Globus pallidus (tissue), 1 donor: ENCODE measurements at regions not wholly inside any gene's neighbourhood (a gene's known extent, or its start where the extent isn't known, plus 50 kb on each side); places are given as distances from the start of the nearest gene placed in this dataset.

Experiments used
- DNase-seq: peaks from one replicate; pipeline ENCODE4 v3.0.0-alpha.2; 2015; ENCODE audit warnings: low spot score

DNA sequence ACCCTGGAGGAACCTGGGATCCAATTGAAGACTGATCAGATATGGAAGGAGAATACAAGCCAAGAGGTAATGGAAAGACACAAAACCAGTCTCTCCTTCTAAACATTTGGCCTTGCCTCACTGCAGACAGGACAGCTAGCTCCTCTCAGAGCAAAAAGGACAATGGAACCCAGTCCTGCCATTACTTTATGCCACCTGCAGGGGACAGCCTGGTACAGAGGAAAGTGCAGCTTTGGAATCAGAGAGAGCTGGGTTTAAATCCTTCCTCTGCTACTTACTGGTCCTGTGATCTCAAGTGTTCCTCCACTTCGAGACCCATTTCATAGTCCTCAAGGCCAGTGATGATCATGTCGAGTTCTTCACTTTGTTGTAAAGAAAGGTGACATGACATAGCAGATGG is 159.4 kb upstream of the SMAD3 start:
- DNase-seq, result no peak

DNA sequence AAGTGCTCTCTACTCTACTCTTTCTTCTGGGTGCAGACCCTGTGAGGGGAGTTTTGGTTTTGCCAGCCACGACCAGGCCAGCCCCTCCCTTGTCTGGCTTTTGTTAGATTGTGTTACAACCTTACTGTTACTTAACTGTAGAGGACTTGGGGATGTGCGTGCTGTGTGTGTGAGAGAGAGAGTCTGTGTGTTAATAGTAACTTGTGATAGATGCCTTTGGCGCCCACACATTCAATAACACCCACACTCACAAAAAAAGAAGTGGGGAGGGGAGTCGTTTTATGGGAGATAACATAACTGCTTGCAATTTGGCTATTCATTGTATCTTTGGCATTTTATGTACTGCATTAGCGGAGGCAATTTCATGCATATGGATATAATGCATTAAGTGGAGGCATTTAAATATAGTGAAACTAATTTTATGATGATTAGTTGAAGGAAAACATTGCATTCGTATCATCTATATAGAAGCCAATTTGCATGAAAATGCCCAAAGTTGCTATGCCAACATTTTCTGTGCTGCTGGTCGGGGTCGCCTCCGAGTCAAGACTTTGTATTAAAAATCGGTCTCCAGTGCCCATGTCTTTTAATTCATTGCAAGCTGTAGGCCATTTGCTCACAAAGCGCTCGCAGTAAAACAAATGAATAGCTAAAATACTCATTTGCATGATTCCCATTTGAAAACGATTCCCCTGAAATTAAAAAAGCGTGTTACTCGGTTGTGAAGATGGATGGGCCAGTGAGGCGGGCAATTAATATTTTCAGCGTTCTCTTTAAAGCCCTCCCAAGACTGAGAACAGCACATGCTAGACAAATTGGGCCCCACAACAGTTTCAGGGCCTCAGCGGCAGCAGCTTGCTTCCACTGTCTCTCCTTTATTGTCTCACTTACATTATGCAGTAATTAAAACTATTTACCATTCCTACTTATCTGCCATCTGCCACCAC is 158.5 kb upstream of the SMAD3 start:
- no peak for DNase-seq

DNA sequence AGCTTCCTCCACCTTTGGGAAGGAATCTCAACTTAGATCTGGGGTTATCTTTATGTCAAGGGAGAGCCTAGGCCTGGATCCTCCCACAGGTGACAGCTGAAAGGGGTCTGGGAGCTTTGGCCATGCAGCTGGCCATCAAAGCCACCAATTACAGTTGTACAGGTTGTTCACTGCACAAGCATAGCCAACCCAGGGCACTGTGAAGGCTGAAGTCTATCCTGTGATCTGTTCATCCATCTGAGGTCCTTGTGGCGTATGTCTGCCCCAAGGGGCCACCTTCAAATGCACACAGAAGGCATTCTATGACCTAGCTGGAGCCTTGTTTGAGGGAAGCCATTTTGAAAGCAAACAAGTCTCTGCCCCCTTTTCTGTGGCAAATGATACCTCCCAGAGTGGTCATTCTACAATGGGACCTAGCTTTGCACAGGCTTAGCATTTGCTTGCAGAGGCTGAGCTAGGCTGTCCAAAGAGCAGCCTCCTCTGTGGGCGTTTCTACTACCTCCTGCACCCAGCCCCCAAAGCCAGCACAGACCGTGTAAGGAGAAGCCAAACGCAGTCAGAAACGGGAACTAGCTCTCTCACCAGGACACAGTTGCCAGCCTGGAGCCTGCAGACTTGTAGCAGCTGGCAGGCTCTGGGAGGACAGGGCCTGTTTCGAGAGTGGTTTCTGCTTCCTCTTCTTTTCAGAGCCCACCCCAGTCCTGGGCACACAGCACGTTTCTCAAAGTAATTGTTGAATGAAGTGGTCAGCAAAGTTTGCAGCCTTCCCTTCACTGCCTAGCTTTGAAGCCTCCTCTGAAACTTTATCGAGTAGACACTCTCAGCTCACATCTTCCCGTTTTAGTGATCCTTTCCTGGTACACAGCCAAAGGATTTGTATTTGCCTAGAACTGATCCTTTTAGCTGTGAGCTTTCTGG is 157.3 kb upstream of the SMAD3 start:
- DNase-seq, result peak; percentile 76

DNA sequence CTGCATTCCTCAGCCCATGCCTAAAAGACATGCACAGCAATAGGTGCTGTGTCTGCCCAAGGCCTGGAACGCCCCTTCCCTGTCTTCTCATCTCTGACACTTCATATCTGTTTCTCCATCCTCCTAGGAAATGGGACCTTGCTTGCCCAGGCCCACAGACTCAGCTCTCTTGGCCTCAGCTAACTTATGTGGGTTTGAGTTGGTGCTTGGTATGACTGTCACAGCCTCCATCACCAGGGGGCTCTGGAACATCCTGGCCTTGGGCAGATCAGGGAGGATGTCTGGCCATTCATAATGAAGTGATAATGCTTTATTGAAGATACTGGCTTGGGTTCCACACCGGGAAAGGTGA is 156.7 kb upstream of the SMAD3 start:
- DNase-seq, result no peak

DNA sequence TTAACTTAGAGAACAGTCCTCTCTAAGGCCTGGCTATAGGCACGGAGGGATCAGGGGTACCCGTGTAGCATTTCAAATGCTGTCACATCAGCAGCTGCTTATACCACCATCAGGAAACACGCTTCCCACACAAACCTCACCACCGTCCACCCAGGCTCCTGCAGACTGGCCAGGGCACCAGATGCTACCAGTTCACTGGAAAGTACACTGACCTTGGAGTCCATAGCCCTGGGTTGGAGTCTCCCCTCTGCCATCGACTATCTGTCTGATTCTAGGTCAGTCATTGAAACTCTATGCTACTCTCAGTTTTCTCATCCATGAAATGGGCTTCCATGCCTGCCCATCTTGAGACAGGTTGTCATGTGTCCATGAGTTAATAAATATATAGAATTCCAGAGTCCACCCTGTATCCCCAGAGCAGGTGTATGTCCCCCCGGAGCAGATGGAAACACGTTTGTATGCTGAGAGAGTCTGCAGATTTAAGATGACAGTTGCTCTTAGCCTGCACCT is 156.0 kb upstream of the SMAD3 start:
- no peak for DNase-seq

DNA sequence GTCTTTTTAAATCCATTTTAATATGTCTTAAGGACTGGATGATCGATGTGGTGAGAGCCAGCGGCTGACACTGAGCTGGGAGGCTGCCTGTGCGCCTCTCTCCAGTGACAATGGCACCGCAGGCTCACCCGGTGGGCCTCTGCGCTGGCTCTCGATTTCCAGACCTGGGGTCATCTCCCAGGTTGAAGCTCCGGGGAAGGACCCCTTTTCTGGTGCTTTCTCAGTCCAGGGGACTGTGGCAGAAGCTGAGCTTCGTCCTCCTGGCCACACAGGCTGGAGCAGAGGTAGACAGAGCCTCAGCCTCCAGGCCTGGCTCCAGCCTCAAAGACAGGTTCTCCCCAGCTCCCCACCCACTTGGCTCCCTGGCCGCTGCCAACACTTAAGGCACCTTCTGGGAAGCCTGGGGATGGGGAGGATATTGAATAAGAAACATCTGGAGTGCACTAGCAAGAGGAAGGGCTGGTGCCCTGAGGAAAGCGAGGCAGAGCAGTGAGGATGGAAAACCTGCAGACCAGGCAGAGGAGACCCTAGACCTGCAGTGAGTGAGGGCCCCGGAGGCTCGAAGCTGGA is 154.2 kb upstream of the SMAD3 start:
- DNase-seq, result no peak

DNA sequence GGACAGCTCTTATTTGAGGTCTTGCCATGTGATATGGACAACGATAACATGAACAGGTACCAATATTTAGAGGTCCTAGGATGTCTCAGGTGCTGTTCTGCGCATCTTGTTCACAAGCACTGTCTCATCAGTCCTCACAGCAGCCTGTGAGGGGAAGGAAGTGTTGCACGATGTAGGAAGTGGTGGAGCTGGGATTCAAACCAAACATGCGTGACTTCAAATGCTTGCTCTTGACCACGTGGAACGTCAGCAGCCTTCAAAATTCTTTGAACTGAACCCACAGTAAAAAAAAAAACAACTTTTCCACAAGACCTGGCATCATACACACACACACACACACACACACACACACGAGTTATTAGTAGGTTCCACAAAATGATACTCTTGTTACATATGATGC is 153.4 kb upstream of the SMAD3 start:
- DNase-seq, result peak; percentile 40

DNA sequence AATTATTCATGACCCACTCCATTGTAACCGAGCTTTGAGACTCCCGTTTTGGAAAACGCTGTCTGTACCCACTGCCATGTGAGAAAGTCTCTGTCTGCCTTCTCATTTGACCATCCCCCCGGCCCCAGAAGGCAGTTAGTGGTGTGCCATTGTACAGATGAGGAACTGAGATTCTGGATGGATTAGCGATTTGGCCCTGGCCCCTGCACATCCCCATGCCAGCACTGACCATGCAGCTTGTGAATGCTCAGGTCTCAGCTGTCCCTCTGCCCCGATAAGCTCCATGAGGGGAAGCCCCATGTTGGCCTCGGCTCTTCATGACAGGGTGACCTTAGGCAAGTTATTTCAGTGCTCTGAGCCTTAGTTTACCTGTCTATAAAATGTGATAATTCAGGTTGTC is 153.0 kb upstream of the SMAD3 start:
- DNase-seq, result no peak

DNA sequence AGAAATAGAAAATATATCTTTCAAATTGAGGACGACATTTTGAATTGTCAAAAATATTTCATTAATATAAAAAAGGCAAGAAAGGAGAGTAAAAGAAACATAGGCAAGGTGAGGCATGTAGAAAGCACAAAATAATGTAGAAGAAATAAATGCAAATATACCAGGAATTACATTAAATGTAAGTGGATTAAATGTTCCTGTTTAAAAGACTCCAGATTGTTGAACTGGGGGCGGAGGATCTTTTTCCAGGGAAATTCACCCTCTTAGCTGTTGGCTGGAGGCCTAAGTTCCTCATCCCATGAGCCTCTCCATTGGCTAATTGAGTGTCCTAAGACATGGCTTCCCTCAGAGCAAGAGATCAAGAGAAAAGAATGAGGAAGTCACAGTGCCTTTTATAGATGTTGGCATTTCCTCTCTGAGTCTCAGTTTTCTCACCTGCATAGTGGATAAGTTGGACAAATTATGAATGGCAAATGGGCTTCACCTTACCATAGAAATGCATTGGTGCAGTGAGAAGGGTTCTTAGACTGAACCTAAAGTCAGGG is 147.4 kb upstream of the SMAD3 start:
- no peak for DNase-seq

DNA sequence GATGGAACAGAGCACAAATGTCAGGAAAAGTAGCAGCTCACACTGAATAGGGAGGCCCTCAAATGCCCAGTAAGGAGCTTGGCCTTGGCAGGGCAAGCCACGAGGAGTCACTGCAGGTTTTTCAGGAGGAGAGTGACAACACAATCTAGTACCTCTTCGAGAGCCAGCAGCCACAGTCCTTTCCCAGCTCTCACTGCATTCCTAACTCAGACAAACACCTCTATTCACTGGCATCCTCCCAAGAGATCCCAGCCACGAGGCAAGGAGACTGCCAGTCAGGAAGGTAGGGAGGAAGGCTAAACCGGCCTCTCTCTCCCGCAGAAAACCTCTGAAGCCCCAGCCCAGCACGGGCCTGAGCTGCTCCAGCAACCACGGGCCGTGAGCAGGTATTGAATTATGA is 146.0 kb upstream of the SMAD3 start:
- no peak for DNase-seq

DNA sequence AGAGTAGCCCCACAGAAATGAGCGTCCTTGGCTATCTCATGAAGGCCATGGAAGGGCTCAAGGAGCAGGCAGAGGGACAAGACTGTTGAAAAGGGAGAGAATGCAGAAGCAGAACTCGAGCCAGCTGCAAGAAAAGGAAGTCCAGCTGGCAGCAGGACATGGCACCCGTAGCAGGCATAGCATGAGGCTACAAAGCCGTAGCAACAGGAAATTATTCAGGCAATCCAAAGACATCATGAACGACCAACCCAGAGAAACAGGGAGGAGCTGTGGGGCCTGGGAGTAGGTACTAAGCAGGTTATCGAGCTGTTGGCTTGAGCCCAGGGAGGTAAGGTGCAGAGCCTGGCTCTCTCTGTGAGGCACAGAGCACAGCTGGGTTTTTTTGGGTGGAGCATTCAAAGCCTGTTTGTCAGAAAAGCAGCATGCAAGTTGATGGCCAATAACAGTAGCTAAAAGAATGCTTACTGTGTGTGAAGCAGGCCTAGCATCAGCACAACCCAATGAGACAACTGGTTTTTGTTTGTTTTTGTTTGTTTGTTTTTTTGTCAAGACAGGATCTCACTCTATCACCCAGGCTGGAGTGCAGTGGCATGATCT is 144.0 kb upstream of the SMAD3 start:
- DNase-seq, result peak; percentile 54

DNA sequence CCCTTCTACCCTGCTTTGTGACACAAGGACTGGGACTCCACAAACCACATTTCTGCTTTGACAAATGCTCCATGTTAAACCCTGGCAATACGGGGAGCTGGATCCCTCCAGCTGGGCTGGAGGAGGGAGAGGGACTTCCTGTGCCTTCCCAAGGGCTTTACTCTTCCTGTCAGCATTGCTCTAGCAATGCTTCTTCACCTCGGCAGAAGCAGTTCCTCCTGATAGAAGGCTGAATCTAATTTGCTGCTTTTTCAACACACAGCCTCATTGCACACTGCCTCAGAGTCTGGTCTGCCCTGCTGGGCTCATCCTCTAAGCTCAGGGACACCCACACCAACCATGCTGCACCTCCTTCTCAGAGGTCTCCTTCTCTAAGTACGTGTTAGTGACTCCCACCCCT is 142.8 kb upstream of the SMAD3 start:
- no peak for DNase-seq

DNA sequence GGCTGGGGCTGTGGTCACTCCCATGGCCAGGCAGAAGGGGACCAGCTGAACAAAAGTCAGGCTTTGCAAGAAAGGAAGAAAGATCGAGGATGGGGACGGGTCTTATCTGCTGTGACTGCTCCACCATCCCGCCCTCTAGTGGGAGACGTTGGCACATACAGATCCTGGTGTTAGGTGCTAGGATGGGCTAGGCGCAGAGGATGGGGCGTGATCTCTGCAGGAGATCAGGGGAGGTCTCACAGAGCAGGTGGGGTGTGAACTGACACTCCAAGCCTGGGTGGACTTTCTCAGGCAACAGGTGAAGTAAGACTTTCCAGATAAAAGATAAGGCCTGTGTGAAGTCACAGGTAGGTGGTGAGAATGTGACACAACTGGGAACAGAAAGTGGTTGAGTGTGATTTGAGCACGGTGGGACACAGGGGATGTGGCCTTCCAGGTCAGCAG is 141.9 kb upstream of the SMAD3 start:
- DNase-seq, result no peak

DNA sequence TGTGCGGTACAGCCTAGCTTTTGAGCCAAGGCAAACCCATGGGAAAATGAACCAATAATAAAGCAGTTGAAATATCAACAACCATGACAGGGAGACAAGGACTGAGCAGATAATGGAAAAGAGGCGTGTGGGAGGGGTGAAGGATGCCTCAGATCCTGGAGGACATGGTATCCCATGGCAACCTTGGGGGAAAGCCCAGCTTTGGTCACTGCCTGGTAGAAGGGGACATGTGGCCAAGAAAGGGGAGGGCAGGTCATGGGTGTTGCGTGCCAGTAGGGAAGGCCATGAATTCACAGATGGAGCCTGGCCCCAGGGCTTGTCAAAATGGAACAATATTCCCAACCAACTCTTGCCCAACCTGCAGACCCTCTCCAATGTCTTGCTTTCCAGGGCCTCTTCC is 140.5 kb upstream of the SMAD3 start:
- DNase-seq, result no peak

DNA sequence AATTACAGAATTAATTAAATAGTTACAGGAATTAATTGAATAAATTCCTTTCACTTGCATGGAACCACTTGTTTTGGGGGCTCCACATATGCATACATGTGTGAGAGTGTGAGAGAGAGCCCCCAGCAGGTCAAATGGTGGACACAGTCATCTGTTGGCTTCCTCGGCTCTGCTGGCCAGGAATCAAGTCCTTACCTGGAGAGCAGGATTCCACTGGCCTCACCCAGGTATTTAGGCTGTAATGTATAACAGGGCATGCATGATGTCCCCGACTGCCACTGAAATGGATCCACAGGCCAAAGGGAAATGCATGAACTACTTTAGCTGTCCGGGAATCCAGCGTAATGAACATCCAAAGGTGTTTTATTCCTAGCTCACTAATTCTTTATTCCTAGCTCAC is 139.7 kb upstream of the SMAD3 start:
- DNase-seq, result no peak

DNA sequence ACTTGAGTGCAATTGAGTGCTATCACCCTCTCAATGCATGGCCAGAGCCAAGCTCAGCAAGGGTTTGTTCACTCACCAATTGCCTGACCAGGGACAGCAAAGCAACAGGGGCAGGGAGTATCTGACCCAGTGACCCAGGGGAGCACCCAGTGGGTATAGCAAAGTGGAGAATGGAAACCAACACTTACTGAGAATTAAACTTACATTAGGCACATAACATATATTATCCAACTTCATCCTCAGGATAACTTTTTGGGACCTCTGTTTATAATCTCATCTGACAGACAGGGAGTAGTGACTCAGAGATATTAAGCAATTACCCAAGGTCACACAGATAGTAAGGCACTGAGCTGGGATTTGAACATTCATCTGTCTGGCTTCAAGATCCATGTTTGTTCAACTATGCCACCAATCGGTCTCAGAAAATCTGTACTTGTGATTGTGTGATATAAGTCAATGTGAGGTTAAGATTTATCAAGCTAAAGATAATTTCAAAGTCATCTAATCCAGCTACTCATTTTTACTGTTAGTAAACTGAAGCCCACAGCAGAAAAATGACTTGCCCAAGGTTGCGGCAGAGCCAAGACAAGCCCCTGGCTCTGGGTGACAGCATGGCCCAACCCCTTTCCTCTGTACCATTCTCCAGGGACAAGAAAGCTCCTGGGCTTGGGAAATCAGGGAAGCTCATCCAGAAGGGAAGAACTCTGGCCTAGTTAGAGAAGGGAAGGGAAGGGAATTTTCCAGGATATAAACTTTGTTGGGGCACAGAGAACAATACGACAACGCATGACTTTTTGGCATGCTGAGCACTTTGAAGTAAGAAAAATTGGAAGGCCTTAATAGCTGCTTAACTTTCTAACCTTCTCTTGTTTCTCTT is 138.0 kb upstream of the SMAD3 start:
- no peak for DNase-seq

DNA sequence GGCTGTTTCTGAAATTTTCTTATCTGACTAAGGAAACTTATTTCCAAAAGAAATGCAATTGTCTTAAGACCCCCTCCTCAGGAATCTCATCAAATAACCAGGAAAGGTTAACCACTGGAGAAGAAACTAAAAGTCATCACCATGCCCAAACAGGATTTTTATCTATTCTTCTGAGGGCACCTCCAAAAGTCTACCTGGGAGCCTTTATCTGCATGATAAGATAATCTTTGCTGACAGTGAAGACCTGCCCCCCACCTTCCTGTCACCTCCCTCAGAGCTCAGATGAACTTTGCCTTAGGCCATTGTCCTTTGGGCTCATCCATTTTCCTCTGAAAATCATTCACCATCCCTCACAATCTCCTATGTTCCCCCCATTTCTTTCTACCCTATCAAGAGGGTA is 137.3 kb upstream of the SMAD3 start:
- DNase-seq, result no peak

DNA sequence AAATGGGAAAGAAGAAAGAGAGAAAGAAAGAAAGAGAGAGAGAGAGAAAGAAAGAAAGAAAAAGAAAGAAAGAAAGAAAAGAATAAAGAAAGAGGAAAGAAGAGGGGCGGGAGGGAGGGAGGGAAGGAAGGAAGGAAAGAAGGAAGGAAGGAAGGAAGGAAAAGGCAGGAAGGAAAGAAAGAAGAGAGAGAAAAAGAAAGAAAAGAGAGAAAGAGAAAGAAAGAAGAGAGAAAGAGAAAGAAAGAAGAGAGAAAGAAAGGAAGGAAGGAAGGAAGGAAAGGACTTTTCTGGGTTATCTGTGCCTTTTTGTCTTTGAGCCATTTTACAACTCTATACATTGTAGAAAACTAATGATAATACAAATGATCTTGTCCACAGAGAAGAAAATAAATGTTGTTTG is 136.6 kb upstream of the SMAD3 start:
- DNase-seq, result no peak

DNA sequence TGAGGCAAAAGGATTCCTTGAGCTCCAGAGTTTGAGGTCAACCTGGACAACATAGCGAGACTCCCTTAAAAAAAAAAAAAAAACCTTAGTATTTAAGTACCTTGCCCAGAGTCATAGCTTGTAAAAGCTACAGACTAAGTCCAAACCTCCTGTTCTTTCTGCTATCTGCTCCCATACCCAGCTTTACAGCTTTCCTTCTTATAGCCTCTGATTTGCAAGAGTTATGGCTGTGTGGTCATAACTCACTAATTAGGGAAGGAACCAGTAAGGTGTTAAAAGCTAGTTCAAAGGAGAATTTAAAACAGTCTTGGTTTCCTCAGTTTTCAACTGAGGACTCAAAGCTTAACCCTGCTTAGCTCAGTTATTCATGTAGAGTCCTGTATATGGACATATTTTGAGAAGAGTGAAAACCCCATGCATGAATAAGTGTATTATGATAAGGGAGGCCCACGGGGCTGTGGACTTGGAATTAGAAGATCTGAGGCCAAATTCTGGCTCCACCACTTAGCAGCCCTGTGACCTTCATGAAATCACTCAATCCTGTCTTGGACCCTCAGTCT is 135.5 kb upstream of the SMAD3 start:
- DNase-seq, result no peak
